ENCODE measurements at regions not wholly inside any gene's neighbourhood (a gene's known extent, or its start where the extent isn't known, plus 50 kb on each side); places are given as distances from the start of the nearest gene placed in this dataset.

GRCh38 chr10:4119107-4119506 lies 334.1 kb upstream of the KLF6 start:
- DNase-seq (ENCODE audit: low read depth in 2 of 2), result no peak

DNA sequence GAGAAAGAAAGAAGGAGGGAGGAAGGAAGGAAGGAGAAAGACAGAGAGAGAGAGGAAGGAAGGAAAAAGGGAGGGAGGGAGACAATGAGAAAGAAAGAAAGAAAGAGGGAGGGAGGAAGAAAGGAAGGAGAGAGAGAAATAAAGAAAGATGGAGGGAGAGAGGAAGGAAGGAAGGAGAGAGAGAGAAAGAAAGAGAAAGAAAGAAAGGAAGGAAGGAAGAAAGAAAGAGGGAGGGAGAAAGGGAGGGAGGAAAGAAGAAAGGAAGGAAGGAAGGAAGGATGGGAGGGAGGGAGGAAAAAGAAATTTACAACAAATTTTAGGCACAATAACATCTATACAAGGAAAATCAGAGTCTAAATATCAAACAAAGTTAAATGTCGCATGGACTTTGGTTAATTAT lies 332.6 kb upstream of the KLF6 start:
- DNase-seq (ENCODE audit: low read depth in 2 of 2), result no peak

GRCh38 chr10:4111643-4112042 lies 326.6 kb upstream of the KLF6 start:
- no peak for DNase-seq (ENCODE audit: low read depth in 2 of 2)

DNA sequence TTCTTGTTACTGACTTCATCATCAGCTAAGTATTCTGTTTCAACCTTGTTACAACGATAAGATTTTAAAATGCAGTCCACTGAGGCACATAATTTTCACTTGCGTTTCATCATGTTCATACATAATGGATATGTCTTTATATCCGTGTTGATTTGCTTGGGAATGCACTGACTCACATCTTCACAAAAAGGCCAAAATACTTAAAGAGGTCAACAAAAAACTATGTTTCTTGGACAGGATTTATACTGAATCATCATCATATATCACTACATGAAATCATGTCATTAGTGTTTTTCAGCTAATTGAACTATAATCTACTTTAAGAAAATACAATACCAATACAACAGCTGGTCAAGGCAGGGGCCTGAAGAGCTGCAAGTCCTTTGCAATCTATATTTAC lies 324.5 kb upstream of the KLF6 start:
- no peak for DNase-seq (ENCODE audit: low read depth in 2 of 2)

- no peak for DNase-seq (ENCODE audit: low read depth in 2 of 2)
Observed at GRCh38 chr10:4108693-4109092, 323.7 kb upstream of the KLF6 start.

DNA sequence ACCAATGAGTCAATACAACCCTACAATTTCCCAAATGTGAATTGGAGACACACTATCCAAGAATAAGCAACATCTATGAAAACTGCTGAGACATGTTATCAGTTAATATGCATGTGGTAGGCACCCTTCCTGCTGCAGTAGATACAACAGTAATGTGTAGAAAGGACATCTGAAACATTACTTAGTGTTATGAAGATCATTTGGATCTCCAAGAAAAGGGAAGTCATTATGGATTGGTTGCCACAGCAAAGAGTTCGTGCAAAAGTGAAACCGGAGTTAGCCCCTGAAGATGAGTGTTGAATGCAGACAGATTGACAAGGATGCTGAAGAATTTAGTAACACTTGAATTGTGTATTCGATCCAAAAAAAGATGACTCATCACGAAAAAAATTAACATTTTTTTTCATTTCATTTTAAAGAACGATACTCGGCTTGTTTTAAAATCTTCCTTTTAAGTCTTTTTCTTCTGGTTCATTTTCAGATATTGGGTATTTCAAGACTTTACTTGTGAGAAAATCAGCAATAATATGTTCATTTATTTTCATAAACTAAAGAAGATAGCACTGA lies 322.4 kb upstream of the KLF6 start:
- DNase-seq (ENCODE audit: low read depth in 2 of 2), result no peak

DNA sequence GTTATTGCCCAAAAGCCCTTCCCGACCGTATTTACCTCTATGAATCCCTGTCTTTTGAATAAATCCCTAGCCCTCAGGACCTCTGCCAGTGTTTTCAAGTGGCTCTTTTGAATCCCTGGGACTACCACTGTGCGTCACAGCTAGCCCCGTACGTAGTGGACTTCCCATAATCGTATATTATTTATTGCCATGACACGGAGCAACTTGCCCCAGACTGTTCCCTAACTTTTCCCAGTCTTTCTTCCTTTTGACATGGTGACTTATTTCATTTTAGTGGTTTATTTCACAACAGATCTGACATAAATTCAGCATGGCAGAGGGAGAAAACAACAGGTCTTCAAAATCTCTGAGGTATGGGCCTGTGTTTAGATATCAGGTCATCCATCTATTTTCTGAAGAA lies 318.6 kb upstream of the KLF6 start:
- no peak for DNase-seq (ENCODE audit: low read depth in 2 of 2)

GRCh38 chr10:4102802-4103344 lies 317.9 kb upstream of the KLF6 start:
- DNase-seq (ENCODE audit: low read depth in 2 of 2), result no peak

DNA sequence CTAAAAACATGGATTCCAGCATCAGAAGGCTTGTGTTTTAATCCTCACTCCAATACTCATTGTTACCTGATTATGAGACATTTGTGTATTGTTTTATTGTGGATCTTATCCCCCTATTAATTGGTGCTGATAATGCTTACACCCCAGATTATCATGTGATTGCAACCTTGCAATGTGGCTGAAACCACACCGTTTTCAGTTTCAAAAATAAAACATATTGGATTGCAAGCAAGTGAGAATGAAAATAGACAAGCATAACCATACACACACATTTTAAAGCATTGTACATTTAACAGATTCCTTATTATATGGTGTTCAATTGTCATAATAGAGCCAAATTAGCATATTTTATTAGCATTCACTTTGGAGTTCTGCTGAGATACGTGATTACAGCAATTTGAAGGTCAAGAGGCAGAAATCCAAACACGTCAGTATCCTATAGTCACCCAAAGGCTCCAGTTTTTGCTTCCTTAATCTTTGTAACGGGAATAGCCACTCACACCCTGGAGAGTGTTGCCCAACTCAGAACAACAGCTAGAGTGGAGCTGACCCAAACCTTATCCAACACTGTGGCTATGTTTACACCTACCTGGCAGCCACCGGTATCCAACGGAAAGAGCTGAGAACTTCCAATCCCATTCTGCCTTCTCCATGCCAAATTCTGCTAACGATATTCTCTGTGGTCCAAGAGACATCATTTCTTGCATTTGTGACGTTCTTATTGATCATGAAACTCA lies 317.1 kb upstream of the KLF6 start:
- DNase-seq (ENCODE audit: low read depth in 2 of 2), result no peak

DNA sequence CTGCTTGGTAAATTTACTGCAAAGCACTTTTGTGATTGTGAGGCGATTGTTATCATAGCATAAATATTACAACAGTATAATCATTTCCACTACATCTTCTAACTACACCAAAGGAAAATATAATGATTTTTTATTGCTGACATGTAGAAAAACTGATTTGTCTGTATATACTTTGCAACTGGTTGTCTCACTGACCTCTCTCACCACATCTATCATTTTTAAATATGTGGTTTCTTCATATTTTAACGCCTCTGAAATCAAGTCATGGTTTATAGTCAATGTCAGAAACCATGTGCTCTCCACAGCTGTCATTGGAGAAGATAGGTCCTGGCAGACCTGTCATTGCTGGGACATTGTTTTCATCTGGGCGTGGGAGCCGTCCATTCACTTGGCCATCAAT lies 315.4 kb upstream of the KLF6 start:
- DNase-seq (ENCODE audit: low read depth in 2 of 2), result no peak

DNA sequence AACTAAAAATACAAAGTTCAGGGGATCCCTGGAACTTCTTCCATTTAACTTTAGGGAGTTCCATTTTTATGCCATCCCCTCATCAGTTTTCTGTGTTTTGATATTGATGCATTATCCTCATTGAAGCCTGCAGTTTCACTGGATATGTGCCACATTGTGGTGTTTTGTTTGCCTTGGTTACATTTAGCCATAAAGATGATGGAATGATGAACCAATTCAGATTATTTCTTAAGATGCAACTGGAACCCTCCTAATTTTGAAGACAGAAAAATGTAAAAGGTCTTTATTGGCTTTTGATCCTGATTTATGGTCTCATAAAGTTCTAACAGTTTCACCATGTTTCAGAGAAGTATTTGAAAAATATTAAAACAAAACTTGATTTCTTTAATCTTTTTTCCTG lies 314.2 kb upstream of the KLF6 start:
- no peak for DNase-seq (ENCODE audit: low read depth in 2 of 2)

GRCh38 chr10:4095166-4095917 lies 310.3 kb upstream of the KLF6 start:
- DNase-seq (ENCODE audit: low read depth in 2 of 2), result no peak

DNA sequence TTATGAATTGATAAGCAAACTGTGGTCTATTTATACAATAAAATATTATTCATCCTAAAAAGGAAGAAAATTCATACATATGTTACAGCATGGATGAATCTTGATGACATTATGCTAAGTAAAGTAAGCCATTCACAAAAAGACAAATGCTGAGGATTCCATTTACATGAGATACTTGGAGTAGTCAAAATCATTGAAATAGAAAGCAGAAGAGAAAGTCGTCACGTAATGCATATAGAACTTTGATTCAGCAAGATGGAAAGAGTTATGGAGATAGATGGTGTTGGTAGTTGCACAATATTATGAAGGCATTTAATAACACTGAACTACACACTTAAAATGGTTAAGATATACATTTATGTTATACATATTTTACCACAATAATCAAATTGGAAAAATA lies 309.7 kb upstream of the KLF6 start:
- DNase-seq (ENCODE audit: low read depth in 2 of 2), result no peak

DNA sequence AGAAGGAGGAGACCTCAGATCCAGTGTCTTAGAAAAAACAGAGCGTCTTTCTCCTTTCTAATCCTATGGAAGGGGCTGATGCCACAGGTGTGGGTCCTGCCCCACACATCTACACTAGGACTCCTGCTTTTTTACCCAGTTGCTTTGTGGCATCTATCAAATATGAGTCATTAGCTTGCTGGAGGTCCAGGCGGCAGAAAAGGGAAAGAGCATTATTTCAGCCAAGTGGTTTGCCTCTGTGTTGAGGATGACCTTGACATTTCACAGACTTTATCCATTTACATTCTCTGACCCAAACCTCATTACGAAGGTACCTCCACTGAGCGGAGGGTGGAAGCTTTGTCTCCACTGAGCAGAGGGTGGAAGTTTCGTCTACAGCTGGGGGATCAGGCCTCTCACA lies 308.4 kb upstream of the KLF6 start:
- DNase-seq (ENCODE audit: low read depth in 2 of 2), result no peak

- DNase-seq (ENCODE audit: low read depth in 2 of 2), result no peak
Observed at GRCh38 chr10:4088354-4089066, 303.5 kb upstream of the KLF6 start.

DNA sequence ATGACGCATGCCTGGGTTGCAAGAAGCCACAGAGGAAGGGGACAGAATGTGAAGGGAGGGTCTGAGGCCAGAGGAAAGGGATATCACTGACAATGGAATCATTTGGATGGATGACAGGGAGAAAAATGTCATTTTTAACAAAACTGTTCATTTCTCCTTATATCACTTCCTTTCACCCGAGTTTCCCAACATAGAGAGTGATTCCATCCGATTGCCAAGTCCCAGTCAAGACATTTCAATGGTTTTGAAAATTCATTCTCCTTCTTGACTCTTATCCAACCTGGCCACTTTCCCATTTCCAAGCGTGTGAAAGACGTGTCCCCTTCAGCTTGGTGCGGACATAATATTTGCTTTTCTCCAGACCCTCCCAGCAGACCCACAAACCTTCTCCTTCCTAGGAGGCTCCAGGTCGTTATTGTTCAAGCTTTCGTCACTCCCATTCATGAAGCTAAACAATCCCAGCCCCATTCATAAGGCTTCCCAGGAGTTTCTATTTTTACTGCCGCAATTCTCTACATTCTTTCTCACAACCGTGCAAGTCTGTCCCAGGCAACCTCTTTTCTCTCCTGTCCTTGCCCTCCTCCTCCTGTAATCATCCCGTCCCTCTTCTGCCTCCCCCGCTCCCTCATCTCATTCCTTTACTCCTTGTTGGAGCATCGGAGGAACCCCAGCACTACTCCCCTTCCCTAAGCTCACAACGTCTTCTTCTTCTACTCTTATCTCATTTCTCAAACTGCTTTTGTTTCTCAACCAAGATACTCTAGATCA lies 301.3 kb upstream of the KLF6 start:
- DNase-seq (ENCODE audit: low read depth in 2 of 2), result no peak

- no peak for DNase-seq (ENCODE audit: low read depth in 2 of 2)
Observed at GRCh38 chr10:4083509-4084003, 298.5 kb upstream of the KLF6 start.

DNA sequence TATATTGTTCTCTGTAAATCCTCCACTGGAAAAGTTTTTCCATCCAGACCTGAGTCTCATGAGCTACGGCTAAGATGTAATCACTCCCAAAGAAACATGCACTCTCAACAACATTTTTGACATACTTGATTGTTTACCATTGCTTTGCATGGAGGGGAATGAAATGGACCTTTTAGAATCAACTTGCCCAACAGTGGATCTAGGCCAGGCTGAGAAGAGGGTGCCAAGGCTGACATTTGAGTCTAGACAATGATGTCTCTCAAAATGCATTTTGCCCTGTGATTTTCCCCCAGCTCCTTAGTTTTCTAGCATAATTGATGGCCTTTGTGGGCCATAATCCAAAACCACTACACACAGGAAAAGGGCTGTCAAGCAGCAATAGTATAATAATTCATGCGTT lies 297.9 kb upstream of the KLF6 start:
- no peak for DNase-seq (ENCODE audit: low read depth in 2 of 2)

DNA sequence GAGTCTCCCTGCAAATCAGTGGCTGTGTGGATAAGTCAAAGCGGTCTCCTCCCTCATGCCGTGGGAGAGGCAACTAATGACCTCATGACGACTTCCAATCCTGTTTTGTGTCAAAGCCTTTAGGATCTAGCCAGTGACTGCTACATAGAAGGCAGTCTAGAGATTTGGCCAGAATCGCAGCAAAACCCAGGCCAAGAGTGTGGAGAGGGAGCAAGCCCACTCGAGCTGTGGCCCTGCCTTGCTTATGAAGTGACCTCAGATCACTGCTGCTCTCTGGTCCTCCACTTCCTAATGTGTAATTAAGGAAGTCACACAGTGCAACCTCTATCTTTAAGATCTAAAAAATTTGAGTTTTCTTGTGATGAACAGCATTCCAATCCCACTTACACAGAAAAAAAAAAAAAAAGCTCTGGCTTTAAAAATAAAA lies 296.7 kb upstream of the KLF6 start:
- no peak for DNase-seq (ENCODE audit: low read depth in 2 of 2)

GRCh38 chr10:4080225-4080805 lies 295.3 kb upstream of the KLF6 start:
- DNase-seq (ENCODE audit: low read depth in 2 of 2), result no peak

DNA sequence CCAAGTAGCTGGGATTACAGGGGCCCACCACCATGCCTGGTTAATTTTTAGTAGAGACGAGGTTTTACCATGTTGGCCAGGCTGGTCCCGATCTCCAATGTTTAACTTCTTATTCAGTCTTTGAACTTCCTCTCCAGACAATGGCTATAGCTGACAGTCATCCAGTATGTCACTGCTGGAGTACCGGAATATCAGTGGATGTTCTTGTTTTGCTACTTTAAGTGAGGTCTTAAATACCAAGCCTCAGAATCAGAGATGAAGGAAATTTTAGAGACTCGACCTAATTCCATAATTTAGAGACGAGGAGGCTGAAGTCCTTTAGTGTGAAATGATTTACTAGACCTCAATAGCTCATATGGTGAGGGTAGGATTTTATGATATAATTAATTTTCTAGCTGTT lies 294.8 kb upstream of the KLF6 start:
- DNase-seq (ENCODE audit: low read depth in 2 of 2), result no peak

Data from activated CD4-positive, alpha-beta T cell treated with anti-CD3 and anti-CD28 coated beads for 24 hours (primary cell).